Transverse colon (tissue), 4 donors: ENCODE measurements at regions not wholly inside any gene's neighbourhood (a gene's known extent, or its start where the extent isn't known, plus 50 kb on each side); places are given as distances from the start of the nearest gene placed in this dataset.

Experiments used
- DNase-seq: peaks from one replicate; pipeline ENCODE4 v3.0.0-alpha.2; 2019
- H3K27ac ChIP-seq, 4 donors: fragments of 200-600 bp; sonication (generic); 2 replicates each; pipeline ENCODE4 v1.5.1; 2016 to 2018; ENCODE audit warnings: inconsistent platforms in 4 of 4
- H3K27me3 ChIP-seq: fragments of 200-600 bp; sonication (generic); 2 replicates; pipeline ENCODE4 v1.5.1; 2017; ENCODE audit warnings: inconsistent platforms
- H3K36me3 ChIP-seq, 4 donors: fragments of 200-600 bp; sonication (generic); 2 replicates each; pipeline ENCODE4 v1.5.1; 2017 to 2019; ENCODE audit warnings: inconsistent platforms in 4 of 4
- H3K4me1 ChIP-seq, 4 donors: fragments of 200-600 bp; sonication (generic); 2 replicates each; pipeline ENCODE4 v1.5.1; 2017 to 2020; ENCODE audit warnings: inconsistent platforms in 4 of 4
- H3K4me3 ChIP-seq, 4 donors: fragments of 200-600 bp; sonication (generic); 1 replicate in 1 of 4; 2 replicates in 3 of 4; pipeline versions ENCODE4 v1.5.1 to v1.6.1; 2017 to 2019; ENCODE audit warnings: inconsistent platforms in 4 of 4
- H3K9me3 ChIP-seq, 2 donors: fragments of 200-600 bp; sonication (generic); 2 replicates each; pipeline ENCODE4 v1.5.1; 2017 to 2019; ENCODE audit warnings: inconsistent platforms in 2 of 2
- EP300 ChIP-seq: sonication (generic); formaldehyde crosslinking; IDR thresholded peaks from one replicate; pipeline ENCODE4 v1.6.1; 2017; ENCODE audit warnings: antibody characterized with exemption, low read depth
- POLR2A ChIP-seq: fragments of 450-650 bp; IDR thresholded peaks from one replicate; pipeline ENCODE4 v1.6.1; 2016; ENCODE audit warnings: antibody characterized with exemption, mild to moderate bottlenecking, moderate library complexity
- POLR2AphosphoS5 ChIP-seq, 3 donors: sonication (generic); formaldehyde crosslinking; IDR thresholded peaks; one replicate each; pipeline ENCODE4 v1.6.1; 2016; ENCODE audit warnings: antibody characterized with exemption in 3 of 3
- WGBS, 2 donors: methylation state at CpG; one replicate each; pipeline ENCODE4 v1.1.5; 2018; ENCODE audit warnings: low coverage in 1 of 2; 5-methylcytosine and 5-hydroxymethylcytosine counted together
- in situ Hi-C, 4 donors: fragments of 200-750 bp; cut with MboI; loops; one replicate each; pipeline versions ENCODE4 v1.15.0 to v1.15.1; 2017; ENCODE audit warnings: low sequenced_read_pairs in 3 of 4, low pct_ligation_motif_present in 1 of 4, low pct_unique_long_range_greater_than_20kb in 1 of 4
- intact Hi-C: fragments of 100-400 bp; cut with DNase I; formaldehyde crosslinking; loops from one replicate; pipeline ENCODE4 v1.15.1; 2023; ENCODE audit warnings: low total_unique reads
- TF ChIP-seq, protein P1 (sequence below), 5 experiments: fragments of 200-600 bp in 3 of 5; fragments of 450-650 bp in 2 of 5; sonication (generic) in 3 of 5; IDR thresholded peaks; 1 replicate in 2 of 5; 2 replicates in 3 of 5; pipeline ENCODE4 v1.5.1; 2016 to 2017; ENCODE audit warnings: antibody characterized with exemption in 5 of 5, inconsistent platforms in 3 of 5, mild to moderate bottlenecking in 2 of 5, moderate library complexity in 1 of 5

DNA sequence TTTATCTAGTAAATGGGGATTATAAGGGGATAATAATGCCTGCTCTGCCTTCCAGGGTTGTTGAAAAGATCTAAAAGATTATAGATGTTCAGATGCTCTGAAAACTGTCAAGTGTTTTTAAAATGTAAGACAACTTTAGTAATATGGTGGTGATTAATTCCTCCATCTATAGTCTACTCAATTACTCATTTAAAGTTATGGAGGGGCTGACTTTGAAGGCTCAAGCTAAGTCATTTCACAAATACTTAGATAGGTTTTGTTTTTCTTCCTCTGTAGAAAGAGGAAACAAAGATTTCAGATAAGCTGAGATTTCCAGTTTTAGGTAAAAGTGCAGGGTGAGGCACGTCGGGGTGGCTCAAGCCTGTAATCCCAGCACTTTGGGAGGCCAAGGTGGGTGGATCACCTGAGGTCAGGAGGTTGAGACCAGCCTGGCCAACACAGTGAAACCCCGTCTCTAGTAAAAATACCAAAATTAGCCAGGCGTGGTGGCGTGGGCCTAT lies 50.5 kb upstream of the PIM1 start:
- H3K36me3 ChIP-seq: no peaks in the 10 kb centered on the region

More for the DNA sequence above, 50.5 kb upstream of the PIM1 start:
- DNase-seq: no peak
- Histone ChIP-seq H3K4me3 (no peak overlapping the region), H3K27ac (no peak overlapping the region), H3K4me1 (no peaks in the 10 kb centered on the region), H3K27me3 (no peaks in the 10 kb centered on the region), H3K9me3 (no peaks in the 10 kb centered on the region)
- TF ChIP-seq POLR2AphosphoS5 (IDR thresholded peaks at IDR 0.05) (no peak), POLR2A (no peak), EP300 (no peak)
- TF ChIP-seq, protein P1, sequence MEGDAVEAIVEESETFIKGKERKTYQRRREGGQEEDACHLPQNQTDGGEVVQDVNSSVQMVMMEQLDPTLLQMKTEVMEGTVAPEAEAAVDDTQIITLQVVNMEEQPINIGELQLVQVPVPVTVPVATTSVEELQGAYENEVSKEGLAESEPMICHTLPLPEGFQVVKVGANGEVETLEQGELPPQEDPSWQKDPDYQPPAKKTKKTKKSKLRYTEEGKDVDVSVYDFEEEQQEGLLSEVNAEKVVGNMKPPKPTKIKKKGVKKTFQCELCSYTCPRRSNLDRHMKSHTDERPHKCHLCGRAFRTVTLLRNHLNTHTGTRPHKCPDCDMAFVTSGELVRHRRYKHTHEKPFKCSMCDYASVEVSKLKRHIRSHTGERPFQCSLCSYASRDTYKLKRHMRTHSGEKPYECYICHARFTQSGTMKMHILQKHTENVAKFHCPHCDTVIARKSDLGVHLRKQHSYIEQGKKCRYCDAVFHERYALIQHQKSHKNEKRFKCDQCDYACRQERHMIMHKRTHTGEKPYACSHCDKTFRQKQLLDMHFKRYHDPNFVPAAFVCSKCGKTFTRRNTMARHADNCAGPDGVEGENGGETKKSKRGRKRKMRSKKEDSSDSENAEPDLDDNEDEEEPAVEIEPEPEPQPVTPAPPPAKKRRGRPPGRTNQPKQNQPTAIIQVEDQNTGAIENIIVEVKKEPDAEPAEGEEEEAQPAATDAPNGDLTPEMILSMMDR (IDR thresholded peaks at IDR 0.05): no peak
- in situ Hi-C loops (no loop called here), intact Hi-C loops (no loop called here)
- WGBS, 2 donors: 81 to 86% methylated on average over 5 of the region's 5 CpGs
